ENCODE measurements at regions not wholly inside any gene's neighbourhood (a gene's known extent, or its start where the extent isn't known, plus 50 kb on each side); places are given as distances from the start of the nearest gene placed in this dataset.

- Mint-ChIP-seq H3K9me3 (no peaks in the 10 kb centered on the region), H3K27ac (no peak overlapping the region), H3K27me3 (ENCODE audit: low read depth) (no peaks in the 10 kb centered on the region), H3K4me3 (no peak overlapping the region), H3K36me3 (ENCODE audit: low read depth) (no peaks in the 10 kb centered on the region), H3K4me1 (ENCODE audit: low read depth) (no peaks in the 10 kb centered on the region)
- DNase-seq (ENCODE audit: low spot score): no peak
These were observed 714.0 kb downstream of the EPHA4 start for GRCh38 chr2:220858101-220858500.

DNA sequence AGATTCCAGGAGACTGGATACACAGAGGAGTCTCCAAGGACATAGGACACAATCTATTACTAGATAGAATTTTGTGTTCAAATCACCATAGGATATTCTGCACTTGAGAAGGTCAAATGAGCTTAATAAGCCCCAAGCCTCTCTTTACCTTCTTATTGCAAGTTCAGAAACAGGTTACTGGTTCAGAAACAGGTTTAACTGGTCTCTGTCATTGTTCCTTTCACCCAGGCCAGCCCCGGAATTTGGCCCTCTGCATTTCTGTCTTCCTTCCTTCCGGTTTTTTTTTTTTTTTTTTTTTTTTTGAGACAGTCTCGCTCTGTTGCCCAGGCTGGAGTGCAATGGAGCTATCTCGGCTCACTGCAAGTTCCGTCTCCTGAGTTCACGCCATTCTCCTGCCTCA, 700.2 kb downstream of the EPHA4 start:
- no peak for DNase-seq (ENCODE audit: low spot score)
- no peaks in the 10 kb centered on the region for H3K36me3 Mint-ChIP-seq (ENCODE audit: low read depth)
- peaks cover 7% of the 10 kb centered on the region for H3K9me3 Mint-ChIP-seq
- no peak overlapping the region for H3K4me3 Mint-ChIP-seq
- H3K27ac Mint-ChIP-seq: no peak overlapping the region
- H3K27me3 Mint-ChIP-seq (ENCODE audit: low read depth): no peaks in the 10 kb centered on the region
- no peaks in the 10 kb centered on the region for H3K4me1 Mint-ChIP-seq (ENCODE audit: low read depth)

DNA sequence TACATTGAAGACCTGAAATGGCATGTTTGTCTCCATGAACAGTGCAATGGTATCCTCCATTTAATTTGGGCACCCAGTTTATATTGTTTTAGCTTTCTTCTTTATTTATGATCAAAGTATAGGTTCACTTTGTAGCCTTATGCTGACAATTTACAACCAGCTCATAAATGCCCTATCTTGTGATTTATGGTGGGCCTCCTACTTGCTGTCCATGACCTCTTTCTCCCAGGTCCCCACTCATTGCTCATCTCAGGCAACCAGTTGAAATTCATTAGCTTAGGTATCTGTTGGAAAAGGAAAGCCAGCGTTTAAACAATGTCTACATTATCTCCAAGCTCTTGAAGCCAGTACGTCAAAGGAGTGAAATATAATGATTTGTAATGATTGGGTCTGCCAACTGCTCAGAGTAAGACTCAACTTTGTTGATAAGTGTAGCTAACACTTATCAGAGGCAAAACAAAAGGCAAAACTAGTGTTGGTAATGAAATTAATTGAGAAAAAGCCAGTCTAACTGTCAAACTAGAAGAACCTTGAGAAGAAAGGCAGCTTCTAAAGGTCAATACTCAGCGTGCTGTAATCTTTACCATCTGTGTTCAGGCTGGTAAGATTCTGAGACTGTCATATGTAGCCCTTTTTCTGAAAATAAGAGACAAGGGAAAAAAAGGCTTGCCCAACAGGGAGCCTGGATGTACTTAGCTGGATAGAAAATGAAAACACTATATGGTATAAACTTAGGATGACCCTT, 695.9 kb downstream of the EPHA4 start:
- Mint-ChIP-seq H3K36me3 (ENCODE audit: low read depth) (no peaks in the 10 kb centered on the region), H3K4me3 (no peak overlapping the region), H3K9me3 (no peaks in the 10 kb centered on the region), H3K27ac (no peak overlapping the region), H3K27me3 (ENCODE audit: low read depth) (no peaks in the 10 kb centered on the region), H3K4me1 (ENCODE audit: low read depth) (no peaks in the 10 kb centered on the region)
- DNase-seq (ENCODE audit: low spot score): no peak

GRCh38 chr2:220877491-220877890, 694.6 kb downstream of the EPHA4 start:
- H3K36me3 Mint-ChIP-seq (ENCODE audit: low read depth): no peaks in the 10 kb centered on the region
- no peaks in the 10 kb centered on the region for H3K27me3 Mint-ChIP-seq (ENCODE audit: low read depth)
- no peaks in the 10 kb centered on the region for H3K4me1 Mint-ChIP-seq (ENCODE audit: low read depth)
- no peak overlapping the region for H3K27ac Mint-ChIP-seq
- H3K4me3 Mint-ChIP-seq: no peak overlapping the region
- H3K9me3 Mint-ChIP-seq: no peaks in the 10 kb centered on the region
- no peak for DNase-seq (ENCODE audit: low spot score)

GRCh38 chr2:220877897-220878296, 694.2 kb downstream of the EPHA4 start:
- Mint-ChIP-seq H3K27me3 (ENCODE audit: low read depth) (no peaks in the 10 kb centered on the region), H3K27ac (no peak overlapping the region), H3K9me3 (no peaks in the 10 kb centered on the region), H3K4me1 (ENCODE audit: low read depth) (no peaks in the 10 kb centered on the region), H3K36me3 (ENCODE audit: low read depth) (no peaks in the 10 kb centered on the region), H3K4me3 (no peak overlapping the region)
- DNase-seq (ENCODE audit: low spot score): no peak

- no peaks in the 10 kb centered on the region for H3K9me3 Mint-ChIP-seq
- no peak overlapping the region for H3K4me3 Mint-ChIP-seq
- H3K27me3 Mint-ChIP-seq (ENCODE audit: low read depth): no peaks in the 10 kb centered on the region
- no peaks in the 10 kb centered on the region for H3K4me1 Mint-ChIP-seq (ENCODE audit: low read depth)
- no peak overlapping the region for H3K27ac Mint-ChIP-seq
- no peaks in the 10 kb centered on the region for H3K36me3 Mint-ChIP-seq (ENCODE audit: low read depth)
- DNase-seq (ENCODE audit: low spot score): no peak
These were observed 691.2 kb downstream of the EPHA4 start for GRCh38 chr2:220880623-220881596.

GRCh38 chr2:220882507-220882906, 689.6 kb downstream of the EPHA4 start:
- Mint-ChIP-seq H3K9me3 (no peaks in the 10 kb centered on the region), H3K4me1 (ENCODE audit: low read depth) (no peaks in the 10 kb centered on the region), H3K27ac (no peak overlapping the region), H3K4me3 (no peak overlapping the region), H3K36me3 (ENCODE audit: low read depth) (no peaks in the 10 kb centered on the region), H3K27me3 (ENCODE audit: low read depth) (no peaks in the 10 kb centered on the region)
- DNase-seq (ENCODE audit: low spot score): no peak

- Mint-ChIP-seq H3K36me3 (ENCODE audit: low read depth) (no peaks in the 10 kb centered on the region), H3K27ac (no peak overlapping the region)
- no peak for DNase-seq (ENCODE audit: low spot score)
These were observed 686.5 kb downstream of the EPHA4 start for GRCh38 chr2:220885593-220885992.

GRCh38 chr2:220887271-220887870, 684.7 kb downstream of the EPHA4 start:
- no peaks in the 10 kb centered on the region for H3K27me3 Mint-ChIP-seq (ENCODE audit: low read depth)
- no peaks in the 10 kb centered on the region for H3K4me1 Mint-ChIP-seq (ENCODE audit: low read depth)
- H3K9me3 Mint-ChIP-seq: no peaks in the 10 kb centered on the region

More at GRCh38 chr2:220885593-220885992, 686.5 kb downstream of the EPHA4 start:
- Mint-ChIP-seq H3K9me3 (no peaks in the 10 kb centered on the region), H3K4me3 (no peak overlapping the region), H3K4me1 (ENCODE audit: low read depth) (no peaks in the 10 kb centered on the region), H3K27me3 (ENCODE audit: low read depth) (no peaks in the 10 kb centered on the region)

DNA sequence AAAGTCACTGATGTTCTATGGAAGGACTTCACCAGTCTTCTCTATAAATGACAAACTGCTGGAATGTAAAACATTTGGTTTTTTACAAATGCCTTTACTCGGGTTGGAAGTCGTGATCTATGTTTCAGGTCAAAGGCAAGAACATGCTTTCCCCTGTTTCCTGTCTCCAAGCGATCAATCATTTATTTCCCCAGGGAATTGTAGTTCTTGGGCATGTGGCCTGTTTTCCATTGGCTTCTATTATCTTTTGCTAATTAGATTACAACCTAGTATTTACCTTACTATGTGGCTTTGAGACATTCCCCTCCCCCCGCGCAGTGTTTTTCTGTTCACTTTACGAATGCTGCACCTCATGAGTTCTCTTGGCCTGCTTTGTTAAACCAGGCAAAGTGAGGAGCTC, 684.2 kb downstream of the EPHA4 start:
- DNase-seq (ENCODE audit: low spot score): no peak
- Mint-ChIP-seq H3K4me1 (ENCODE audit: low read depth) (no peaks in the 10 kb centered on the region), H3K27me3 (ENCODE audit: low read depth) (no peaks in the 10 kb centered on the region), H3K36me3 (ENCODE audit: low read depth) (no peaks in the 10 kb centered on the region), H3K9me3 (no peaks in the 10 kb centered on the region), H3K27ac (no peak overlapping the region), H3K4me3 (no peak overlapping the region)

More at GRCh38 chr2:220887271-220887870, 684.7 kb downstream of the EPHA4 start:
- no peak for DNase-seq (ENCODE audit: low spot score)
- H3K4me3 Mint-ChIP-seq: no peak overlapping the region
- H3K27ac Mint-ChIP-seq: no peak overlapping the region
- no peaks in the 10 kb centered on the region for H3K36me3 Mint-ChIP-seq (ENCODE audit: low read depth)

DNA sequence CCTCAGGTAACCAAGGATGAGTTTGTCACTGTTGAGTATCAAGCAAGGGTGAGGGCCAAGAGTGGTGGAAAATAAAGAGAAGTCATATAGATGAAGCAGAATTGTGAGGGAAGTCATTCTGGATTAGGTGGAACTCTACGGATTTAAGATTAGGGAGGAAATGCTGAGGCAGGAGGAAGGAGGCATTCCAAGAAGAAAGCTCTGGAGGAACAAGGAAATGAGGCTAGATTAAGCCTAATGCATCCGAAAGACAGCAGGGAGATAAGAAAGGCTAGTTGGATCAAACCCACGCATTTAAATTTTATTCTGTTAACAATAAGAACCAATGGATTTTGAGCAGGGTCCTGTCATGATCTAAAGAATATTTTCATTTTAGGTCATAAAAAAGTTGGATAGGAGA, 681.2 kb downstream of the EPHA4 start:
- Mint-ChIP-seq H3K4me3 (no peak overlapping the region), H3K4me1 (ENCODE audit: low read depth) (no peaks in the 10 kb centered on the region), H3K9me3 (no peaks in the 10 kb centered on the region), H3K27ac (no peak overlapping the region), H3K36me3 (ENCODE audit: low read depth) (no peaks in the 10 kb centered on the region), H3K27me3 (ENCODE audit: low read depth) (no peaks in the 10 kb centered on the region)
- no peak for DNase-seq (ENCODE audit: low spot score)

DNA sequence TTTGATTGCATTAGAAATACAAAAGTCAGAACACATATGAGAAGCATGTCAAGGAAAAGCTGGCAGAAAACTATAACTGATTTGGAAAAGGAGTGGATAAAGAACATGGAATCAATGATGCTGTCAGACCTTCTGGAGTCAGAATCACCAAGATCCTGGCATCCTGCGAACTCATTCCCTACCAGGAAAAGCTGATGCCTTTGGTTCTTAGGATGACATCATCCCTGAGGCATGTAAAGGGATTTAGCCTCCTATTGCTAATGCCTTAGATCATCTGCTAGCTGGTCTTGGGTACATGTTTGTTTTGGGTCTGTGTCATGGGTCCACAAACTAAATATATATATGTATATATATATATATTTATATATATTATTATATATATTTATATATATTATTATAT, 680.7 kb downstream of the EPHA4 start:
- no peak for DNase-seq (ENCODE audit: low spot score)

DNA sequence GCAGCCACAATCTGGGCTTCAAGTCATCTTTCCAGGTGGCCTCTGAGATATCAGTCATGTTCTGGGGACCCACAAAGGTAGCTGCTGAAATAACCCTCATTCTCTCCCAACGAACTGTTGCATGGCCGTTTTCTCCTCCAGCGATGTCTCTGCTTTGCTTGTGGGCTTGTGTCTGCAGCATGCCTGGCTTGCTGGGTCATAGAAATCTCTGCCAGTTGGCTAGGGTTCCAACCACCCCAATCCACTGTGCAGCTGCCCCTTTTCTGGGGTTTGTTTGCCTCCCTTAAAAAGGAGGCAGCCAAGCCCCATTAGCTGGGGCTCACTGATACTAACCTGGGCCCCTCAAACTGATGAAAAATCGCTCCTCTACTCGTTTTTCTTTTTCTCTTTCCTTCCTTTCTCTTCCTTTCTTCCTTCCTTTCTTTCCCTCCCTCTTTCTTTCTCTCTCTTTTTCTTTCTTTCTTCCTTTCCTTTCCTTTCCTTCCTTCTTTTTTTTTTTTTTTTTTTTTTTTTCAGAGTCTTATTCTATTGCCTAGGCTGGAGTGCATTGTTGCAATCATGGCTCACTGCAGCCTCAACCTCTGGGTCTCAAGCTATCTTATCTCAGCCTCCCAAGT, 680.0 kb downstream of the EPHA4 start:
- no peak overlapping the region for H3K27ac Mint-ChIP-seq

More for the DNA sequence above, 680.7 kb downstream of the EPHA4 start:
- Mint-ChIP-seq H3K36me3 (ENCODE audit: low read depth) (no peaks in the 10 kb centered on the region), H3K27ac (no peak overlapping the region), H3K27me3 (ENCODE audit: low read depth) (no peaks in the 10 kb centered on the region), H3K9me3 (no peaks in the 10 kb centered on the region), H3K4me1 (ENCODE audit: low read depth) (no peaks in the 10 kb centered on the region), H3K4me3 (no peak overlapping the region)

More for the DNA sequence above, 680.0 kb downstream of the EPHA4 start:
- H3K9me3 Mint-ChIP-seq: no peaks in the 10 kb centered on the region
- no peak overlapping the region for H3K4me3 Mint-ChIP-seq
- H3K27me3 Mint-ChIP-seq (ENCODE audit: low read depth): no peaks in the 10 kb centered on the region
- H3K4me1 Mint-ChIP-seq (ENCODE audit: low read depth): no peaks in the 10 kb centered on the region
- H3K36me3 Mint-ChIP-seq (ENCODE audit: low read depth): no peaks in the 10 kb centered on the region
- no peak for DNase-seq (ENCODE audit: low spot score)

Measured in T-helper 2 cell treated with Interferon-gamma antibody and Interleukin-4, amounts not matched to agents 5 μg/mL and 100 μg/mL, for 36 hours (primary cell).